ENCODE measurements at regions not wholly inside any gene's neighbourhood (a gene's known extent, or its start where the extent isn't known, plus 50 kb on each side); places are given as distances from the start of the nearest gene placed in this dataset.

- Histone ChIP-seq H3K4me1 (no peaks in the 10 kb centered on the region), H3K27me3 (no peaks in the 10 kb centered on the region), H3K27ac (no peak overlapping the region), H3K36me3 (no peaks in the 10 kb centered on the region), H3K4me3 (no peak overlapping the region), H3K9me3 (no peaks in the 10 kb centered on the region)
- DNase-seq (no peak), ATAC-seq (ENCODE audit: low FRiP score in 2 of 2) (no peak)
- WGBS, 2 donors = 66 to 89% methylated on average over 4 of the region's 4 CpGs
- TF ChIP-seq POLR2AphosphoS5 (IDR thresholded peaks at IDR 0.05) (no peak), CTCF (IDR thresholded peaks at IDR 0.05) (no peak), POLR2A (IDR thresholded peaks at IDR 0.05) (no peak), EP300 (IDR thresholded peaks at IDR 0.05) (no peak)
Measured at GRCh38 chr9:8229226-8229625, 429.6 kb upstream of the DMAC1 start.

GRCh38 chr9:8224381-8224801 lies 424.8 kb upstream of the DMAC1 start:
- whole genome bisulfite sequencing, 2 donors = 48 to 67% methylated on average over 4 of the region's 4 CpGs
- H3K27ac ChIP-seq = no peak overlapping the region
- no peak overlapping the region for H3K4me3 ChIP-seq
- H3K36me3 ChIP-seq = no peaks in the 10 kb centered on the region
- TF ChIP-seq EP300 (IDR thresholded peaks at IDR 0.05) (no peak), POLR2AphosphoS5 (IDR thresholded peaks at IDR 0.05) (no peak), POLR2A (IDR thresholded peaks at IDR 0.05) (no peak), CTCF (IDR thresholded peaks at IDR 0.05) (no peak)
- DNase-seq = no peak
- no peaks in the 10 kb centered on the region for H3K27me3 ChIP-seq
- no peaks in the 10 kb centered on the region for H3K4me1 ChIP-seq
- no peak for ATAC-seq (ENCODE audit: low FRiP score in 2 of 2)
- no peaks in the 10 kb centered on the region for H3K9me3 ChIP-seq

GRCh38 chr9:8223861-8224260 lies 424.3 kb upstream of the DMAC1 start:
- 83 to 100% methylated on average over 1 of the region's 1 CpG for WGBS, 2 donors
- no peaks in the 10 kb centered on the region for H3K9me3 ChIP-seq
- H3K27ac ChIP-seq = no peak overlapping the region
- no peak for DNase-seq
- no peaks in the 10 kb centered on the region for H3K36me3 ChIP-seq
- TF ChIP-seq POLR2AphosphoS5 (IDR thresholded peaks at IDR 0.05) = no peak
- no peak overlapping the region for H3K4me3 ChIP-seq
- no peak for ATAC-seq (ENCODE audit: low FRiP score in 2 of 2)
- H3K27me3 ChIP-seq = no peaks in the 10 kb centered on the region
- H3K4me1 ChIP-seq = no peaks in the 10 kb centered on the region

- ATAC-seq (ENCODE audit: low FRiP score in 2 of 2) (no peak), DNase-seq (no peak)
- no peak overlapping the region for H3K27ac ChIP-seq
- H3K4me1 ChIP-seq = no peaks in the 10 kb centered on the region
- WGBS, 2 donors = 41 to 54% methylated on average over 4 of the region's 4 CpGs
- H3K4me3 ChIP-seq = no peak overlapping the region
- TF ChIP-seq POLR2AphosphoS5 (IDR thresholded peaks at IDR 0.05) (no peak), CTCF (IDR thresholded peaks at IDR 0.05) (no peak), EP300 (IDR thresholded peaks at IDR 0.05) (no peak), POLR2A (IDR thresholded peaks at IDR 0.05) (no peak)
- H3K36me3 ChIP-seq = no peaks in the 10 kb centered on the region
- H3K9me3 ChIP-seq = no peaks in the 10 kb centered on the region
- H3K27me3 ChIP-seq = no peaks in the 10 kb centered on the region
Measured at GRCh38 chr9:8221462-8221861, 421.9 kb upstream of the DMAC1 start.

- H3K9me3 ChIP-seq = no peaks in the 10 kb centered on the region
- H3K27me3 ChIP-seq = no peaks in the 10 kb centered on the region
- DNase-seq = no peak
- no peaks in the 10 kb centered on the region for H3K4me1 ChIP-seq
- no peak for ATAC-seq (ENCODE audit: low FRiP score in 2 of 2)
- no peak for TF ChIP-seq EP300 (IDR thresholded peaks at IDR 0.05)
- no peak for TF ChIP-seq POLR2A (IDR thresholded peaks at IDR 0.05)
- no peak for TF ChIP-seq CTCF (IDR thresholded peaks at IDR 0.05)
- TF ChIP-seq POLR2AphosphoS5 (IDR thresholded peaks at IDR 0.05) = no peak
- no peak overlapping the region for H3K27ac ChIP-seq
- no peak overlapping the region for H3K4me3 ChIP-seq
- WGBS, 2 donors = 91% methylated on average over 2 of the region's 2 CpGs
- no peaks in the 10 kb centered on the region for H3K36me3 ChIP-seq
Measured at GRCh38 chr9:8208465-8208864, 408.9 kb upstream of the DMAC1 start.
